Ovary (tissue), 7 donors: ENCODE measurements at regions not wholly inside any gene's neighbourhood (a gene's known extent, or its start where the extent isn't known, plus 50 kb on each side); places are given as distances from the start of the nearest gene placed in this dataset.

Experiments
- DNase-seq, 5 donors: peaks; one replicate each; pipeline ENCODE4 v3.0.0-alpha.2; 2019 to 2020
- H3K27ac ChIP-seq, 2 donors: fragments of 200-600 bp; one replicate each; pipeline versions ENCODE4 v1.5.1 to v1.8.0; 2019 to 2022
- H3K27me3 ChIP-seq: fragments of 200-600 bp; one replicate; pipeline ENCODE4 v1.8.0; 2022
- H3K36me3 ChIP-seq: fragments of 200-600 bp; sonication (generic); one replicate; pipeline ENCODE4 v1.5.1; 2019
- H3K4me1 ChIP-seq: one replicate; pipeline ENCODE4 v1.8.1; 2013; ENCODE audit warnings: mild to moderate bottlenecking, moderate library complexity; ENCODE audit not compliant: insufficient read depth
- H3K4me3 ChIP-seq: fragments of 200-600 bp; sonication (generic); one replicate; pipeline ENCODE4 v1.5.1; 2017
- H3K9me3 ChIP-seq, 2 donors: fragments of 200-600 bp in 1 of 2; sonication (generic) in 1 of 2; one replicate each; pipeline versions ENCODE4 v1.5.1 to v1.8.1; 2013 to 2019; ENCODE audit warnings: mild to moderate bottlenecking in 1 of 2, moderate library complexity in 1 of 2
- EP300 ChIP-seq: sonication (generic); formaldehyde crosslinking; IDR thresholded peaks from one replicate; pipeline ENCODE4 v1.6.1; 2017; ENCODE audit warnings: antibody characterized with exemption
- POLR2A ChIP-seq: fragments of 450-650 bp; IDR thresholded peaks from one replicate; pipeline ENCODE4 v1.6.1; 2017; ENCODE audit warnings: antibody characterized with exemption, mild to moderate bottlenecking, moderate library complexity
- WGBS, 3 donors: extraction: QIAGEN DNeasy Blood & Tissue Kit in 1 of 3; methylation state at CpG; one replicate each; pipeline versions ENCODE4 v1.1.5 to v1.1.7; 2013 to 2017; 5-methylcytosine and 5-hydroxymethylcytosine counted together
- intact Hi-C, 4 donors: fragments of 100-400 bp; cut with DNase I; formaldehyde crosslinking; loops; one replicate each; pipeline versions ENCODE4 v1.11.0 to v1.15.1; 2022 to 2023
- TF ChIP-seq, protein P1 (sequence below), 3 donors: fragments of 450-650 bp in 2 of 3; fragments of 200-600 bp in 1 of 3; IDR thresholded peaks; one replicate each; pipeline versions ENCODE4 v1.5.1 to v1.8.0; 2016 to 2022; ENCODE audit warnings: antibody characterized with exemption in 3 of 3, mild to moderate bottlenecking in 1 of 3
- donor health status: DM: no; HTN: no; CAD: no; lungs with moderate emphysema.
- donor health status: DM: no; HTN: no; CAD: no.
- donor health status: Bipolar disorder and iron deficiency.
- donor health status: DM: no; HTN: no; CAD: no.
- donor health status: DM: yes; HTN: yes; CAD: no.

DNA sequence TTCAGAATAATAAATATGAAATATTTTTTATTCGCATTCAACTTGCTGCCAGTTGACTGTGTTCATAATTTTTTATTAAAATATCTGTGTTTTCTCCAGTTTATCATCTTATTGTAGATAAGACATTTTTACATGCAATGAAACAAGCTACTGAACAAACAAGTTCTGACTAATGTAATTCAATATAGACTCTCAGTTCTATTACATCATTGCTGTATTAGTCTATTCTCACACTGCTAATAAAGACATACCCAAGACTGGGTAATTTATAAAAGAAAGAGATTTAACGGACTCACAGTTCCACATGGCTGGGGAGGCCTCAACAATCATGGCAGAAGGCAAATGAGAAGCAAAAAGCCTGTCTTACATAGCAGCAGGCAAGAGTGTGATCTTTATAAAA lies 1357.7 kb upstream of the CITED2 start:
- no peak for TF ChIP-seq EP300
- TF ChIP-seq POLR2A, result no peak
- TF ChIP-seq, protein P1, sequence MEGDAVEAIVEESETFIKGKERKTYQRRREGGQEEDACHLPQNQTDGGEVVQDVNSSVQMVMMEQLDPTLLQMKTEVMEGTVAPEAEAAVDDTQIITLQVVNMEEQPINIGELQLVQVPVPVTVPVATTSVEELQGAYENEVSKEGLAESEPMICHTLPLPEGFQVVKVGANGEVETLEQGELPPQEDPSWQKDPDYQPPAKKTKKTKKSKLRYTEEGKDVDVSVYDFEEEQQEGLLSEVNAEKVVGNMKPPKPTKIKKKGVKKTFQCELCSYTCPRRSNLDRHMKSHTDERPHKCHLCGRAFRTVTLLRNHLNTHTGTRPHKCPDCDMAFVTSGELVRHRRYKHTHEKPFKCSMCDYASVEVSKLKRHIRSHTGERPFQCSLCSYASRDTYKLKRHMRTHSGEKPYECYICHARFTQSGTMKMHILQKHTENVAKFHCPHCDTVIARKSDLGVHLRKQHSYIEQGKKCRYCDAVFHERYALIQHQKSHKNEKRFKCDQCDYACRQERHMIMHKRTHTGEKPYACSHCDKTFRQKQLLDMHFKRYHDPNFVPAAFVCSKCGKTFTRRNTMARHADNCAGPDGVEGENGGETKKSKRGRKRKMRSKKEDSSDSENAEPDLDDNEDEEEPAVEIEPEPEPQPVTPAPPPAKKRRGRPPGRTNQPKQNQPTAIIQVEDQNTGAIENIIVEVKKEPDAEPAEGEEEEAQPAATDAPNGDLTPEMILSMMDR (IDR thresholded peaks at IDR 0.05), result no peak
- Histone ChIP-seq H3K4me3 (no peak overlapping the region), H3K9me3 (no peaks in the 10 kb centered on the region), H3K4me1 (peaks cover 3% of the 10 kb centered on the region), H3K36me3 (no peaks in the 10 kb centered on the region), H3K27me3 (no peaks in the 10 kb centered on the region), H3K27ac (peak overlapping the region in 1 of 2 donors; percentile 23)
- 64 to 74% (median 66%) methylated on average over 2 of the region's 2 CpGs for WGBS, 3 donors
- no peak for DNase-seq
- intact Hi-C loops, result no loop called here

DNA sequence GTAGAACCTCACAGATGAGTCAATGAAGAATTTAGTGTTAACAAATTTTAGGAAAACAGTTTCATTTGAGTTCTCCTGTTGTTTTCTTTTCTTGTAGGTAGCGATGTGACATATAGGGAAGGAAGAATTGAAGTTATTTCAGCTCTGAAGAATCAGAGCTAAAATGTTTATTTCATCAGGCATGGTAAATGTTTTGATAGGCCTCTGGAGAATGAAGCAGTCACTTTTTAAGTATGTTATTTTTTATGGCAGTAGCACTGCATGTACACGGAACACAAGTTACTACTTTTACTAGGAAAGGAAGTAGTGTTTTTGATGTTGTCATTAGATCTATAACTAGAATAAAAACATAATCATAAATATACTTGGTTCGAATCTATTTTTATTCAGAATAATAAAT lies 1357.3 kb upstream of the CITED2 start:
- H3K27ac ChIP-seq, result no peak overlapping the region
- no peaks in the 10 kb centered on the region for H3K36me3 ChIP-seq
- peaks cover 3% of the 10 kb centered on the region for H3K4me1 ChIP-seq
- no peaks in the 10 kb centered on the region for H3K9me3 ChIP-seq
- 43 to 59% (median 44%) methylated on average over 3 of the region's 3 CpGs for WGBS, 3 donors
- DNase-seq, result no peak
- TF ChIP-seq EP300, result no peak
- TF ChIP-seq, protein P1 (IDR thresholded peaks at IDR 0.05), result no peak
- TF ChIP-seq POLR2A, result no peak
- no peaks in the 10 kb centered on the region for H3K27me3 ChIP-seq
- no peak overlapping the region for H3K4me3 ChIP-seq
- intact Hi-C loops, result no loop called here

DNA sequence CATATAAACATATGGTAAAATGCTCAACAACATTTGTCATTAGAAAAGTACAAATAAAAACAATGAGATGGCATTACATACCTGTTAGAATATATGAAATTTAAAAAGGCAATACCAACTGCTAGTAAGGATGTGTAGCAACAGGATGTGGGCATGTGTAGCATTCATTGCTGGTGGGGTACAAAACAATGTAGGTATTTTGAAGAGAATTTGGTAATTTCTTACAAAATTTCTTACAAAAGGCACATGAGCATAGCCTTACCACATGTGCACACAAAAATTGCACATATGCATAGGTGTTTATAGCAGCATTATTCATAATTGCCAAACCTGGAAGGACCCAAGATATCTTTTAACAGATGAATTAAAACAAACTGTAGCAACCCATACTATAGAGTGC lies 1355.1 kb upstream of the CITED2 start:
- intact Hi-C loops, result no loop called here
- H3K9me3 ChIP-seq, result no peaks in the 10 kb centered on the region
- no peaks in the 10 kb centered on the region for H3K36me3 ChIP-seq
- DNase-seq, result no peak
- peaks cover 1% of the 10 kb centered on the region for H3K4me1 ChIP-seq
- no peak overlapping the region for H3K4me3 ChIP-seq
- H3K27me3 ChIP-seq, result no peaks in the 10 kb centered on the region
- TF ChIP-seq POLR2A (no peak), EP300 (no peak)
- TF ChIP-seq, protein P1 (IDR thresholded peaks at IDR 0.05), result no peak
- H3K27ac ChIP-seq, result no peak overlapping the region

DNA sequence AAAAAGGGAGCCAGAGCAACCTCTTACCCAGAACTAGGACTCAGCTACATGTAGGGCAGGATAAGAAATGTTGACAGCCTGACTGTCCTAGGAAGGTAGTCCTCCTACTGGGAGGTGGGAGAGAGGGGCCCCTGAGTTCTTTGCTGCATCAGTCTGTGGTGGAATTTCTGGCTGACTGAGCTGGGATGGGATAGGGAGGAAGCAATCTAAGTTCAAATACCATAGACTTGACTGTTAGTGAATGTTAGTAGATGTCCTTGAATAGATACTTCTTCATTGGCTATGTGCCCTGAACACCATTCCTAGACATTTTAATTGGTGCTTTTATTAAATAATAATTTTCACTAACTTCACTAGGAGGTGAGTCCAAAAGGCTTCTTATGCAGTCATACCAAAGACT lies 1343.6 kb upstream of the CITED2 start:
- H3K27me3 ChIP-seq, result no peaks in the 10 kb centered on the region
- no peaks in the 10 kb centered on the region for H3K36me3 ChIP-seq
- no peaks in the 10 kb centered on the region for H3K4me1 ChIP-seq
- H3K4me3 ChIP-seq, result no peak overlapping the region
- TF ChIP-seq EP300, result no peak
- TF ChIP-seq, protein P1 (IDR thresholded peaks at IDR 0.05), result no peak
- no peak for TF ChIP-seq POLR2A
- DNase-seq, result no peak
- intact Hi-C loops, result no loop called here
- no peak overlapping the region for H3K27ac ChIP-seq
- H3K9me3 ChIP-seq, result no peaks in the 10 kb centered on the region

DNA sequence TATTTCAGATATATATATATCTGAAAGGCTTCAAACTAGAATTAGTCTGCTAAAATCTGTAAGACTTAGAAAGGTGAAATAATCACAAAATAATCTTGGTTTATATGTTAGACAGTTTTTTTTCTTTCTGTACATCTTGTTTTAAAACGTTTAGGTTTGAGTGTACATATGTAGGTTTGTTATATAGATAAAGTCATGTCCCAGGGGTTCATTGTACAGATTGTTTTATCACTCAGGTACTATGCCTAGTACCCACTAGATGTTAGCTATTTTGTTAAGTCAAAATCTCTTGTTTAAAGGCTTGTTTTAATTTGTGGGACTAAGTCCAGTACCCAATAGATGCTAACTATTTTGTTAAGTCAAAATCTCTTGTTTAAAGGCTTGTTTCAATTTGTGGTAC lies 1339.0 kb upstream of the CITED2 start:
- intact Hi-C loops, result no loop called here
- no peak overlapping the region for H3K4me3 ChIP-seq
- H3K27ac ChIP-seq, result no peak overlapping the region
- H3K4me1 ChIP-seq, result no peaks in the 10 kb centered on the region
- no peak for TF ChIP-seq POLR2A
- no peak for TF ChIP-seq EP300
- TF ChIP-seq, protein P1 (IDR thresholded peaks at IDR 0.05), result no peak
- no peaks in the 10 kb centered on the region for H3K36me3 ChIP-seq
- no peak for DNase-seq
- H3K27me3 ChIP-seq, result no peaks in the 10 kb centered on the region
- H3K9me3 ChIP-seq, result no peaks in the 10 kb centered on the region
- WGBS, 3 donors, result 65 to 70% (median 68%) methylated on average over 1 of the region's 1 CpG
